ENCODE measurements at regions not wholly inside any gene's neighbourhood (a gene's known extent, or its start where the extent isn't known, plus 50 kb on each side); places are given as distances from the start of the nearest gene placed in this dataset.
"Not testable (repeated sequence)": the region's sequence is repeated elsewhere in the genome, so short reads cannot be mapped to it uniquely, and the experiment has no call there.

GRCh38 chr7:149628361-149629149 lies 130.9 kb upstream of the ZNF746 start:
- not testable (repeated sequence) for DNase-seq

- no peak for DNase-seq
Measured at GRCh38 chr7:149627911-149628310, 130.3 kb upstream of the ZNF746 start.

- no peak for DNase-seq
Measured at GRCh38 chr7:149626972-149627371, 129.4 kb upstream of the ZNF746 start.

GRCh38 chr7:149625947-149626392 lies 128.4 kb upstream of the ZNF746 start:
- DNase-seq, result no peak

GRCh38 chr7:149625340-149625946 lies 127.8 kb upstream of the ZNF746 start:
- peak; percentile 29 for DNase-seq

GRCh38 chr7:149624419-149625339 lies 127.1 kb upstream of the ZNF746 start:
- peak; percentile 86 for DNase-seq

- peak; percentile 18 for DNase-seq
Measured at GRCh38 chr7:149624006-149624405, 126.4 kb upstream of the ZNF746 start.

- DNase-seq, result not testable (repeated sequence)
Measured at GRCh38 chr7:149623262-149623997, 125.8 kb upstream of the ZNF746 start.

GRCh38 chr7:149622444-149623210 lies 125.0 kb upstream of the ZNF746 start:
- DNase-seq, result no peak

GRCh38 chr7:149621776-149622175 lies 124.2 kb upstream of the ZNF746 start:
- DNase-seq, result no peak

GRCh38 chr7:149620961-149621360 lies 123.4 kb upstream of the ZNF746 start:
- DNase-seq, result no peak

GRCh38 chr7:149616898-149617297 lies 119.3 kb upstream of the ZNF746 start:
- no peak for DNase-seq

- no peak for DNase-seq
Measured at GRCh38 chr7:149615690-149616270, 118.2 kb upstream of the ZNF746 start.

GRCh38 chr7:149610441-149611011 lies 112.9 kb upstream of the ZNF746 start:
- DNase-seq, result no peak

- no peak for DNase-seq
Measured at GRCh38 chr7:149608168-149608567, 110.6 kb upstream of the ZNF746 start.

- no peak for DNase-seq
Measured at GRCh38 chr7:149607683-149608082, 110.1 kb upstream of the ZNF746 start.

- no peak for DNase-seq
Measured at GRCh38 chr7:149606826-149607225, 109.2 kb upstream of the ZNF746 start.

GRCh38 chr7:149605696-149606095 lies 108.1 kb upstream of the ZNF746 start:
- no peak for DNase-seq

GRCh38 chr7:149604521-149604920 lies 106.9 kb upstream of the ZNF746 start:
- DNase-seq, result no peak

- DNase-seq, result not testable (repeated sequence)
Measured at GRCh38 chr7:149600669-149601330, 103.2 kb upstream of the ZNF746 start.
